ENCODE measurements at regions not wholly inside any gene's neighbourhood (a gene's known extent, or its start where the extent isn't known, plus 50 kb on each side); places are given as distances from the start of the nearest gene placed in this dataset.
"Not testable (repeated sequence)": the region's sequence is repeated elsewhere in the genome, so short reads cannot be mapped to it uniquely, and the experiment has no call there.

DNA sequence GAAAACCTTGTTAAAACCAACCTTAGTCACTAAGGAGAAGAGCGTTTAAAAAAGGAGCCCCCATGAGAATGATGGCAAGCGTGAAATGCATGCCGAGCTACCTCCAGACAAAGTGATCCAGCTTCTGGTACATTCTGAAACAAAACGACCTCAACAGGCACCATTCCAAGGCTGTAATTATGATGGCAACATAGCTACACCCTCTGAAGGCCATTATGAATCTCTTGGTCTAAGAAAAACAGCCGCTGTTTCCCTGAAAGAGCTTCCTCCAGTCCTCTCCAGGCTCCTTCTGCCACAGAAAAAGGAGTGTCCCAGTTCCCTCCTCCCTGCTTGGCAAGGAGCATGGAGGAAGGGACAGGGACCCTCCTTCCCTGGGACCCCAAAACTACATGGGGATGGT lies 50.0 kb upstream of the ABLIM1 start:
- Histone ChIP-seq H3K4me3 (ENCODE audit: insufficient read depth, low read depth, low read length) (no peak overlapping the region), H3K27me3 (ENCODE audit: control insufficient read depth, insufficient read depth, low read length, poor library complexity, severe bottlenecking) (no peaks in the 10 kb centered on the region), H3K9me3 (ENCODE audit: control insufficient read depth, low read length) (no peaks in the 10 kb centered on the region), H3K27ac (ENCODE audit: insufficient read depth, low read depth, low read length, poor library complexity, severe bottlenecking) (no peak overlapping the region), H3K36me3 (ENCODE audit: control insufficient read depth, insufficient read depth, low read length) (no peaks in the 10 kb centered on the region), H3K4me1 (ENCODE audit: control insufficient read depth, insufficient read depth, low read length) (no peaks in the 10 kb centered on the region)
- WGBS, 2 experiments, result 90 to 94% methylated on average over 5 of the region's 5 CpGs

DNA sequence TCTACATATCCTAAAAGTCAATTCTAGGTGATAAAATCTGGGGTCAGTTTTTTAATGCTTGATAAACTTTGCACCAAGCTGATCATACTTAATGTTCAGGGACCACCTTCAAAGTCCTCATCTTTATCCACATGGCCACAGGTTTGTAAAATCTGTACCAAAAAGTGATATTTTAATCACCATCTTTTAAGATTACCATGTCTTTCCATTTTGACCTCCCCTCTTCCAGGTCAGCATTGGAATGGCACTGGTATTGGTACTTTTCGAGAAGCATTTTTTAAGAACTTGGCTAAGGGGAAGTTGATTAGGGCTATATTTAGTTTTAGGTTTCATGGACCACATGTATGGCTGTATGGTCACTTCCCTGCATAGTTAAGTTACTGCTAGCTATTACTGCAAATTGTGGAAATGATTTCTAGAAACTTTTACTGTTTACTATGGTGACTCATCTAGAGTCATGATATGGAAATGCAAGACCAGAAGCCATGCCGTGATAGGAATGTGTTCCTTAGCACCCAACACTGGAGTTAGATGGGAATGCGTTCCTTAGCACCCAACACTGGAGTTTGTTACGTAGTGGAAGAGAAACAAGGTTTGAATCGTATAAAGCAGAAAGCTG lies 50.8 kb upstream of the ABLIM1 start:
- no peak overlapping the region for H3K27ac ChIP-seq (ENCODE audit: insufficient read depth, low read depth, low read length, poor library complexity, severe bottlenecking)
- 94 to 100% methylated on average over 4 to 5 of the region's 5 CpGs for WGBS, 2 experiments
- no peaks in the 10 kb centered on the region for H3K9me3 ChIP-seq (ENCODE audit: control insufficient read depth, low read length)
- H3K27me3 ChIP-seq (ENCODE audit: control insufficient read depth, insufficient read depth, low read length, poor library complexity, severe bottlenecking), result no peaks in the 10 kb centered on the region
- no peak overlapping the region for H3K4me3 ChIP-seq (ENCODE audit: insufficient read depth, low read depth, low read length)
- H3K4me1 ChIP-seq (ENCODE audit: control insufficient read depth, insufficient read depth, low read length), result no peaks in the 10 kb centered on the region
- no peaks in the 10 kb centered on the region for H3K36me3 ChIP-seq (ENCODE audit: control insufficient read depth, insufficient read depth, low read length)

DNA sequence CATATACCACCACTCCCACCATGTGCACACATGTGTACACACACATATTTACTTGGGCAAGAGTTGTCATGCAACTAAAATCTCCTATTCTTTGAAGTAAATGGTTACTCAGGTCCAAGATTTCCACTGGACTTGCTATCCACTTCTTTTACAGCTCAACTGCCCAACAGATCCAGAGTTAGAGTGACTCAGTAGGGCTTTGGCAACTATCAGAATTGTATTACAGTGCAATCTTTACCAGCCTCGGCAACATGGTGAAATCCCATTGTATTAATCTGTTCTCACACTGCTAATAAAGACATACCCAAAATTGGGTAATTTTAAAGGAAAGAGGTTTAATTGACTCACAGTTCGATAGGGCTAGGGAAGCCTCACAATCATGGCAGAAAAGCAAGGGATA lies 51.9 kb upstream of the ABLIM1 start:
- 78 to 93% methylated on average over 2 of the region's 2 CpGs for WGBS, 2 experiments
- H3K4me1 ChIP-seq (ENCODE audit: control insufficient read depth, insufficient read depth, low read length), result no peaks in the 10 kb centered on the region
- no peak overlapping the region for H3K27ac ChIP-seq (ENCODE audit: insufficient read depth, low read depth, low read length, poor library complexity, severe bottlenecking)
- no peaks in the 10 kb centered on the region for H3K36me3 ChIP-seq (ENCODE audit: control insufficient read depth, insufficient read depth, low read length)
- no peaks in the 10 kb centered on the region for H3K9me3 ChIP-seq (ENCODE audit: control insufficient read depth, low read length)
- no peaks in the 10 kb centered on the region for H3K27me3 ChIP-seq (ENCODE audit: control insufficient read depth, insufficient read depth, low read length, poor library complexity, severe bottlenecking)
- no peak overlapping the region for H3K4me3 ChIP-seq (ENCODE audit: insufficient read depth, low read depth, low read length)

DNA sequence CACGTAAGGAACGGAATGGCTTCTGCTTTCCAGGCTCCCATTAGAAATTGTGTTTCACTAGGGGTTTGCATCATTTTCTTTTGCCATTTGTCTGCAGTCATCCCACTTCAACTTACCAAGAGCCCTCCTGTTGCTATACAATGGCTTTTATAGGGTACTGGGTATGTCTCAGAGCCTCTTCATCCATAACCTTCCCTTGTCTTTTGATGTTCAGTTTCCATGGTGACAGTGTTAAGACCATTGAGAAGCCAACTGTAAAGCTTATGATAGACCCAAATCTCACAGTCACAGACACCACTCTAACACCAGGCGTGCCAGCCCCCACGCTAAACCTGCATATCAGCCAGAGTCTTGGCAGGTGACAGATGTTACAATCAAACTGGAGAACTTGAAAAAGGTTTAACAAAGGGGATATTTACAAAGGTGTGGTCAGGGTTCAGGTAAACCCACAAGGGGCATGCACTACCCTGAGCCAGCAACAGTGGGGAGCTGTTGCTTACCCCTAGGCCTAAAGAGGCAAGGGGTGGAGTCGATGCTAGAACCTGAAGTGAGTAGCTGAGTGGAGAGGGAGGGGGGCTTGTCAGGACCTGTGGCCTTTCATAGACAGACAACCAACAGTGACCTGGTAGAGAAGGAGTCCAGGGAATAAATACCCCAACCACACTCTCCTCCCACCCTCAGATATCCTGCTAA lies 53.2 kb upstream of the ABLIM1 start:
- 93 to 95% methylated on average over 5 of the region's 5 CpGs for WGBS, 2 experiments
- no peaks in the 10 kb centered on the region for H3K4me1 ChIP-seq (ENCODE audit: control insufficient read depth, insufficient read depth, low read length)
- H3K27ac ChIP-seq (ENCODE audit: insufficient read depth, low read depth, low read length, poor library complexity, severe bottlenecking), result no peak overlapping the region
- H3K36me3 ChIP-seq (ENCODE audit: control insufficient read depth, insufficient read depth, low read length), result no peaks in the 10 kb centered on the region
- no peaks in the 10 kb centered on the region for H3K27me3 ChIP-seq (ENCODE audit: control insufficient read depth, insufficient read depth, low read length, poor library complexity, severe bottlenecking)
- H3K4me3 ChIP-seq (ENCODE audit: insufficient read depth, low read depth, low read length), result no peak overlapping the region
- no peaks in the 10 kb centered on the region for H3K9me3 ChIP-seq (ENCODE audit: control insufficient read depth, low read length)

DNA sequence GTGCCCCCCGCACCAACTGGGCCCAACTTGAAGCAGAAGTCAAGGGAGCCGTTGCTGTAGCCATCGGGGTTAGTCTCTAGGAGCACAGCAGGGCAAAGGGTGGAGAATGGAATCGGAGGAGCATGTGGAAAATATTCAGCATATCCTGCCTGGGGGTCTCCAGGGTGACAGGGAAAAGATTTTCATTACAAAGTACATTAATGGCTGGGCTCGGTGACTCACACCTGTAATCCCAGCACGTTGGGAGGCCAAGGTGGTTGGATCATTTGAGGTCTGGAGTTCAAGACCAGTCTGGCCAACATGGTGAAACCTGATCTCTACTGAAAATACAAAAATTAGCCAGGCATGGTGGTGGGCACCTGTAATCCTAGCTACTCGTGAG lies 53.8 kb upstream of the ABLIM1 start:
- no peak overlapping the region for H3K27ac ChIP-seq (ENCODE audit: insufficient read depth, low read depth, low read length, poor library complexity, severe bottlenecking)
- H3K9me3 ChIP-seq (ENCODE audit: control insufficient read depth, low read length), result no peaks in the 10 kb centered on the region
- no peak overlapping the region for H3K4me3 ChIP-seq (ENCODE audit: insufficient read depth, low read depth, low read length)
- H3K4me1 ChIP-seq (ENCODE audit: control insufficient read depth, insufficient read depth, low read length), result no peaks in the 10 kb centered on the region
- no peaks in the 10 kb centered on the region for H3K36me3 ChIP-seq (ENCODE audit: control insufficient read depth, insufficient read depth, low read length)
- H3K27me3 ChIP-seq (ENCODE audit: control insufficient read depth, insufficient read depth, low read length, poor library complexity, severe bottlenecking), result no peaks in the 10 kb centered on the region
- 90 to 94% methylated on average over 7 of the region's 7 CpGs for WGBS, 2 experiments

DNA sequence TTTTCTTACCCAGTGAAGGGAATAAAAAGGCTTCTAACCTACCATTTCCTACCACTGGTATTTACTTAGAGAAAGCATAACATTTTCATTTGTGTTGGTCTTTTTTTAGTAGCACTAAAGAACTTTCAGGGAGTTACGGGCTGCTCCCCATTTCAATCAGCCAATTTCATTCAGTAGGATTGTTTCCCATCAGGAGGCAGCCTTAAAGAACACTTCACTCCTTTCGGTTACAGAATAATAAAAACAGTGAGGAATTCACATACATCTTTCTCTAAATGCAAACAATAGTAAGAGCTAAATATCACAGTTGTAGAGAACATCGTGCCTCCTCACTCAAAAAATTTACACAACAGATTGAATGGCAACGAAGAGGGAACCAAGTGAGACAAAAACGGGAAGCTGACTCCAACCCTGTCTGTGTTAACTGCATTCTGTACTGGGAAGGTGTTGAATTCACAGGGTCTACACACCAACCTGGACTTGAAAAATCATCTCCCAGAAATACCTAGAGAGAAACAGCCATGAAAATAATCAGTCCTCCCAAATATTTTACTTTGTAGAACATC lies 55.5 kb upstream of the ABLIM1 start:
- H3K9me3 ChIP-seq (ENCODE audit: control insufficient read depth, low read length), result no peaks in the 10 kb centered on the region
- no peaks in the 10 kb centered on the region for H3K4me1 ChIP-seq (ENCODE audit: control insufficient read depth, insufficient read depth, low read length)
- H3K4me3 ChIP-seq (ENCODE audit: insufficient read depth, low read depth, low read length), result no peak overlapping the region
- no peaks in the 10 kb centered on the region for H3K27me3 ChIP-seq (ENCODE audit: control insufficient read depth, insufficient read depth, low read length, poor library complexity, severe bottlenecking)
- no peak overlapping the region for H3K27ac ChIP-seq (ENCODE audit: insufficient read depth, low read depth, low read length, poor library complexity, severe bottlenecking)
- H3K36me3 ChIP-seq (ENCODE audit: control insufficient read depth, insufficient read depth, low read length), result no peaks in the 10 kb centered on the region
- WGBS, 2 experiments, result 51 to 66% methylated on average over 5 of the region's 5 CpGs

DNA sequence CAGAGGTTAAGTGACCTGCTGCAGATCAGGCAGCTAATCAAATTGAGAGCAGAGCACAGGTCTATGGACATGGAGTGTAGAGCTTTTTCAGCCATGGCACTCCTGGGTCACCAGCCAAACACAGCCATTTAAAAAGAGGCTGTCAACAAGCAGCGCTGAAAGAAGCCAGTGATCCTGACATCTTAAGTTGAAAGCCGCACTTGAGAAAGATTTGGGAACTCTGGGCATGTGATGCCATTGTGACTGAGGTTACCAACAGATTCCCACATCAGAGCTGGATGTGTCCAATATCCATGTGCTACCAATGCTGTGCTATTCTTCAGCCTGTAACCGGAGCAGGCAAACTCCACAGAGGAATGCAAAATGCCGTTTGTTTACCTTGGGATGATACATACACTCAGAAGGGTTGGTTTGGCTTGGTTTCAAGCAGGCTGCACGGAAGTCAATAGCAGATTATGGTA lies 56.2 kb upstream of the ABLIM1 start:
- H3K36me3 ChIP-seq (ENCODE audit: control insufficient read depth, insufficient read depth, low read length), result no peaks in the 10 kb centered on the region
- 91 to 94% methylated on average over 4 to 5 of the region's 5 CpGs for WGBS, 2 experiments
- no peak overlapping the region for H3K27ac ChIP-seq (ENCODE audit: insufficient read depth, low read depth, low read length, poor library complexity, severe bottlenecking)
- no peaks in the 10 kb centered on the region for H3K9me3 ChIP-seq (ENCODE audit: control insufficient read depth, low read length)
- H3K27me3 ChIP-seq (ENCODE audit: control insufficient read depth, insufficient read depth, low read length, poor library complexity, severe bottlenecking), result no peaks in the 10 kb centered on the region
- no peaks in the 10 kb centered on the region for H3K4me1 ChIP-seq (ENCODE audit: control insufficient read depth, insufficient read depth, low read length)
- H3K4me3 ChIP-seq (ENCODE audit: insufficient read depth, low read depth, low read length), result no peak overlapping the region

DNA sequence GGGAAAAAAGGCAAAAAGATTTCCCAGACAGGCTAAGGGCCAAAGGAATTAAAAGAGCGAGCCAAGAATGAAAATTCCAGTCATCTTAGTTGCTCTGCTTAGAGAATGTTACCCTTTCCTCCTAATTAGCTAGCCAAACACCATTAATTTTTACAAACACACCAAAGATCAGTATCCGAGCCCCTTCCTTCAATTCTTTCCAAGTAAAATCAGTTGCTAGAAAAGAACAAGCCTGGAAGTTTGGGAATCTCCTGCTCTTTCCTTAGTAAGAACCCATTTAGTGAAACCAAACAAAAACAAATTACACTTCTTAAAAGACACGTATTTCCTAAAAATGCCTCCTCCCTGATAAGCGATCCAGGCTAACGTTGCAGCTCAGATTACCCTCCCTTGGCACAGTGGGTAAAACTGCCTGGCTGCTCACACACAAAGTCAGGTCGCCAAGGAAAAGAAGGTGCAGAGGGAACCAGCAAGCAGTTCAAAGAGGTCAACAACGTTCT lies 57.1 kb upstream of the ABLIM1 start:
- H3K27ac ChIP-seq (ENCODE audit: insufficient read depth, low read depth, low read length, poor library complexity, severe bottlenecking), result no peak overlapping the region
- H3K9me3 ChIP-seq (ENCODE audit: control insufficient read depth, low read length), result no peaks in the 10 kb centered on the region
- H3K27me3 ChIP-seq (ENCODE audit: control insufficient read depth, insufficient read depth, low read length, poor library complexity, severe bottlenecking), result no peaks in the 10 kb centered on the region
- no peaks in the 10 kb centered on the region for H3K4me1 ChIP-seq (ENCODE audit: control insufficient read depth, insufficient read depth, low read length)
- WGBS, 2 experiments, result 85% methylated on average over 7 of the region's 7 CpGs
- H3K36me3 ChIP-seq (ENCODE audit: control insufficient read depth, insufficient read depth, low read length), result no peaks in the 10 kb centered on the region
- H3K4me3 ChIP-seq (ENCODE audit: insufficient read depth, low read depth, low read length), result no peak overlapping the region

DNA sequence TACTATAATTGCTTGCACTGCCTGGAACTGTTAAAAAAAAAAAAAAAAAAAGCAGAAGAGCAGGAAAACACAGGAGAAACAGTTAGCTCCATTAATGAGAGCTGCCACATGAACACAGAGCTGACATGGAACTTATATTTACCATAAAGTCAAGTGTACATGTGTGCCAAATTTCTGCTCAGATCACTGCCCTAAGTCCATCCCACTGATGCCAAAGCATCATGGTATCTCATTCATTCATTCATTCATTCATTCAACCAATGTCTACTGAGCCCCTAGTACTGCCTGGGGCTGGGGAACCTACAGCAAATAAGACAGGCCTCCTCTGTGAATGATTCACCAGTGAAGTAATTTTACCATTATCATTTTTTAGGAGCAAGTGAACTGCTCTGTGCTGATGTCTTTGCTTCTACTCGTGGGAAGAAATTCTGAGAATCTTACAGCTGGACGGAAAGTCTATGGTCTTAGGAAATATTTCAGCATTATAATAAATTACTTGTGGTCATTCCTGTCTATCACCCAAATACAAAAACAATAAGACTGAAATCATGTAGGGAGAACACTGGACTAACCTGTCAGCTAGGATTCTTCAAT lies 58.8 kb upstream of the ABLIM1 start:
- Histone ChIP-seq H3K27ac (ENCODE audit: insufficient read depth, low read depth, low read length, poor library complexity, severe bottlenecking) (no peak overlapping the region), H3K4me3 (ENCODE audit: insufficient read depth, low read depth, low read length) (no peak overlapping the region), H3K9me3 (ENCODE audit: control insufficient read depth, low read length) (no peaks in the 10 kb centered on the region), H3K27me3 (ENCODE audit: control insufficient read depth, insufficient read depth, low read length, poor library complexity, severe bottlenecking) (no peaks in the 10 kb centered on the region), H3K4me1 (ENCODE audit: control insufficient read depth, insufficient read depth, low read length) (no peaks in the 10 kb centered on the region), H3K36me3 (ENCODE audit: control insufficient read depth, insufficient read depth, low read length) (no peaks in the 10 kb centered on the region)
- 100% methylated on average over 2 of the region's 2 CpGs; no CpG with 5 or more reads in 1 of the 2 experiments for WGBS, 2 experiments

DNA sequence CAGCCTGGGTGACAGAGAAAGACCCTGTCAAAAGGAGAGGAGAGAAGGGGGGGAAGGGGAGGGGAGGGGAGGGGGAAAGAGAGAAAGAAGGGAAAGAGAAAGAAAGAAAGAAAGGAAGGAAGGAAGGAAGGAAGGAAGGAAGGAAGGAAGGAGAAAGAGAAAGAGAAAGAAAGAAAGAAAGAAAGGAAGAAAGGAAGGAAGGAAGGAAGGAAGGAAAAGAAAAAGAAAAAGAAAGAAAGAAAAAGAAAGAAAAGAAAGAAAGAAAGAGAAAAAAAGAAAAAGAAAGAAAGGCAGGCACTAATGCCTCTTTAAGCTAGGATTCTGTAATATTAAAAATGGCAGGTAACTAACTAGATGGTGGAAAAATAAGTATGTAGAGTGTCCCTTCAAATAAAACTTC lies 59.8 kb upstream of the ABLIM1 start:
- H3K4me1 ChIP-seq (ENCODE audit: control insufficient read depth, insufficient read depth, low read length); H3K27me3 ChIP-seq (ENCODE audit: control insufficient read depth, insufficient read depth, low read length, poor library complexity, severe bottlenecking); H3K9me3 ChIP-seq (ENCODE audit: control insufficient read depth, low read length); H3K27ac ChIP-seq (ENCODE audit: insufficient read depth, low read depth, low read length, poor library complexity, severe bottlenecking); H3K4me3 ChIP-seq (ENCODE audit: insufficient read depth, low read depth, low read length); H3K36me3 ChIP-seq (ENCODE audit: control insufficient read depth, insufficient read depth, low read length): not testable (repeated sequence)
